CD4-positive, CD25-positive, alpha-beta regulatory T cell (primary cell): ENCODE measurements at regions not wholly inside any gene's neighbourhood (a gene's known extent, or its start where the extent isn't known, plus 50 kb on each side); places are given as distances from the start of the nearest gene placed in this dataset.
A peak's percentile ranks its signal among the peaks of the same experiment; 100 is the strongest.

Experiments used
- ATAC-seq, 2 donors: fragments of 150-1000 bp; cut with Tn5 transposase; one replicate each; pipeline ENCODE4 v1.10.0; 2021; ENCODE audit warnings: low read depth in 2 of 2, moderate number of reproducible peaks in 2 of 2, moderate library complexity in 1 of 2
- DNase-seq, 3 donors: peaks; one replicate each; pipeline versions ENCODE4 v3.0.0 to v3.0.0-alpha.2; 2012 to 2022; ENCODE audit warnings: mixed read lengths in 1 of 3
- H3K27ac ChIP-seq: one replicate; pipeline ENCODE4 v1.7.0; 2013; ENCODE audit warnings: mild to moderate bottlenecking, low read length; ENCODE audit not compliant: insufficient read depth, poor library complexity, severe bottlenecking
- H3K27me3 ChIP-seq: one replicate; pipeline ENCODE4 v1.7.0; 2013; ENCODE audit warnings: low read length; ENCODE audit not compliant: control insufficient read depth, insufficient read depth
- H3K36me3 ChIP-seq: one replicate; pipeline ENCODE4 v1.7.0; 2013; ENCODE audit warnings: mild to moderate bottlenecking, low read length, moderate library complexity; ENCODE audit not compliant: control insufficient read depth, insufficient read depth
- H3K4me1 ChIP-seq: 2 replicates; pipeline ENCODE4 v1.7.0; 2013; ENCODE audit warnings: mild to moderate bottlenecking, low read length; ENCODE audit not compliant: insufficient read depth, control insufficient read depth, poor library complexity, severe bottlenecking
- H3K4me3 ChIP-seq: one replicate; pipeline ENCODE4 v1.7.0; 2013; ENCODE audit warnings: low read depth, mild to moderate bottlenecking, low read length, moderate library complexity
- H3K9me3 ChIP-seq, 2 experiments: 1 replicate in 1 of 2; 2 replicates in 1 of 2; pipeline ENCODE4 v1.7.0; 2013; ENCODE audit warnings: low read length in 2 of 2, mild to moderate bottlenecking in 1 of 2, moderate library complexity in 1 of 2; ENCODE audit not compliant: control insufficient read depth in 2 of 2
- H3K27ac Mint-ChIP-seq, 3 donors: one replicate each; pipeline ENCODE4 v1.8.0; 2020 to 2022; ENCODE audit warnings: mild to moderate bottlenecking in 3 of 3, mixed read lengths in 3 of 3, moderate library complexity in 2 of 3
- H3K27me3 Mint-ChIP-seq: one replicate; pipeline ENCODE4 v1.8.0; 2022; ENCODE audit warnings: mild to moderate bottlenecking, mixed read lengths
- H3K36me3 Mint-ChIP-seq: one replicate; pipeline ENCODE4 v1.8.0; 2020; ENCODE audit warnings: mixed read lengths
- H3K4me1 Mint-ChIP-seq, 4 donors: one replicate each; pipeline ENCODE4 v1.8.0; 2020 to 2022; ENCODE audit warnings: mixed read lengths in 4 of 4, mild to moderate bottlenecking in 1 of 4
- H3K4me3 Mint-ChIP-seq, 4 donors: one replicate each; pipeline ENCODE4 v1.8.0; 2020 to 2022; ENCODE audit warnings: mild to moderate bottlenecking in 4 of 4, mixed read lengths in 4 of 4, moderate library complexity in 3 of 4
- H3K9me3 Mint-ChIP-seq, 7 donors: one replicate each; pipeline ENCODE4 v1.8.0; 2020 to 2022; ENCODE audit warnings: mixed read lengths in 7 of 7, mild to moderate bottlenecking in 3 of 7, moderate library complexity in 2 of 7

- DNase-seq = no peak
- no peak overlapping the region for H3K27ac Mint-ChIP-seq
- Histone ChIP-seq H3K36me3 (no peaks in the 10 kb centered on the region), H3K9me3 (peaks cover 2 to 24% of the 10 kb centered on the region in 2 experiments), H3K27me3 (no peaks in the 10 kb centered on the region), H3K4me3 (no peak overlapping the region), H3K27ac (no peak overlapping the region), H3K4me1 (no peaks in the 10 kb centered on the region)
- H3K9me3 Mint-ChIP-seq = peaks cover 3 to 37% (median 7%) of the 10 kb centered on the region in 7 donors
- no peaks in the 10 kb centered on the region for H3K4me1 Mint-ChIP-seq
- no peaks in the 10 kb centered on the region for H3K36me3 Mint-ChIP-seq
- H3K27me3 Mint-ChIP-seq = no peaks in the 10 kb centered on the region
- H3K4me3 Mint-ChIP-seq = no peak overlapping the region
- no peak for ATAC-seq
Measured at GRCh38 chr16:35561346-35561745, 2101.9 kb downstream of the TP53TG3F start.

- H3K27ac Mint-ChIP-seq = no peak overlapping the region
- peaks cover 3 to 37% (median 7%) of the 10 kb centered on the region in 7 donors for H3K9me3 Mint-ChIP-seq
- no peak overlapping the region for H3K4me3 Mint-ChIP-seq
- no peaks in the 10 kb centered on the region for H3K4me1 Mint-ChIP-seq
- H3K27me3 ChIP-seq = no peaks in the 10 kb centered on the region
- no peaks in the 10 kb centered on the region for H3K4me1 ChIP-seq
- no peaks in the 10 kb centered on the region for H3K36me3 Mint-ChIP-seq
- no peak for DNase-seq
- H3K4me3 ChIP-seq = no peak overlapping the region
- ATAC-seq = no peak
- no peaks in the 10 kb centered on the region for H3K36me3 ChIP-seq
- no peaks in the 10 kb centered on the region for H3K27me3 Mint-ChIP-seq
- H3K9me3 ChIP-seq = peaks cover 2 to 30% of the 10 kb centered on the region in 2 experiments
- no peak overlapping the region for H3K27ac ChIP-seq
Measured at GRCh38 chr16:35562471-35562870, 2103.1 kb downstream of the TP53TG3F start.

DNA sequence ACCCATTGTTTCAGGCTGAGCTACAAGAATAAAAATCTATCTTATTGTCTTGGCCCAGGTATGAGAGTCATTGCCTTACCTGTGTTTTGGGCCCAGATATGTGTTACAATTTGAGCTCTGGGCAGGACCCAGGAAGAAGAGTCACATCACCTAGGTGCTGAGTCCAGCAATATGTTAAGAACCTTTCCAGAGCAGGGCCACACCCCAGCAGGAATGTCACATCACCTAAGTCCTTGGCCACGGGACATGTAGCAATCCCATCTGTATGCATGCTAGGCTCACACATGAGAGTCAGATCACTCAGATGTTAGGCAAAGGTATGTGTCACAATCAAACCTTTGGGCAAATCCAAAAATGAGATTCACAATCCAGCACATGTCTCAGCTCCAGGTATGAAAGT, 2103.5 kb downstream of the TP53TG3F start:
- peaks cover 3 to 39% (median 7%) of the 10 kb centered on the region in 7 donors for H3K9me3 Mint-ChIP-seq
- no peaks in the 10 kb centered on the region for H3K27me3 Mint-ChIP-seq
- no peak overlapping the region for H3K27ac Mint-ChIP-seq

GRCh38 chr16:35564148-35564547, 2104.7 kb downstream of the TP53TG3F start:
- no peaks in the 10 kb centered on the region for H3K36me3 ChIP-seq
- no peak for ATAC-seq
- no peaks in the 10 kb centered on the region for H3K36me3 Mint-ChIP-seq
- no peak overlapping the region for H3K27ac Mint-ChIP-seq
- no peaks in the 10 kb centered on the region for H3K27me3 ChIP-seq
- no peaks in the 10 kb centered on the region for H3K4me1 ChIP-seq
- no peak overlapping the region for H3K4me3 Mint-ChIP-seq
- H3K9me3 ChIP-seq = peaks cover 2 to 24% of the 10 kb centered on the region in 2 experiments
- no peak overlapping the region for H3K27ac ChIP-seq
- no peak overlapping the region for H3K4me3 ChIP-seq
- no peaks in the 10 kb centered on the region for H3K27me3 Mint-ChIP-seq
- DNase-seq = no peak
- H3K9me3 Mint-ChIP-seq = peaks cover 0 to 37% (median 8%) of the 10 kb centered on the region in 7 donors
- no peaks in the 10 kb centered on the region for H3K4me1 Mint-ChIP-seq

More for the DNA sequence above, 2103.5 kb downstream of the TP53TG3F start:
- Mint-ChIP-seq H3K36me3 (no peaks in the 10 kb centered on the region), H3K4me1 (no peaks in the 10 kb centered on the region), H3K4me3 (no peak overlapping the region)
- H3K27ac ChIP-seq = no peak overlapping the region
- DNase-seq = no peak
- H3K4me3 ChIP-seq = no peak overlapping the region
- H3K36me3 ChIP-seq = no peaks in the 10 kb centered on the region
- H3K27me3 ChIP-seq = no peaks in the 10 kb centered on the region
- peaks cover 2 to 30% of the 10 kb centered on the region in 2 experiments for H3K9me3 ChIP-seq
- no peaks in the 10 kb centered on the region for H3K4me1 ChIP-seq
- no peak for ATAC-seq

- Mint-ChIP-seq H3K27me3 (no peaks in the 10 kb centered on the region), H3K27ac (no peak overlapping the region), H3K4me1 (no peaks in the 10 kb centered on the region), H3K4me3 (peak overlapping the region in 1 of 4 donors; percentile 49), H3K36me3 (no peaks in the 10 kb centered on the region), H3K9me3 (peaks cover 0 to 35% (median 9%) of the 10 kb centered on the region in 7 donors)
- H3K4me3 ChIP-seq = no peak overlapping the region
- H3K27ac ChIP-seq = no peak overlapping the region
- ATAC-seq = no peak
- peaks cover 4 to 24% of the 10 kb centered on the region in 2 experiments for H3K9me3 ChIP-seq
- no peaks in the 10 kb centered on the region for H3K27me3 ChIP-seq
- H3K36me3 ChIP-seq = no peaks in the 10 kb centered on the region
- H3K4me1 ChIP-seq = no peaks in the 10 kb centered on the region
- DNase-seq = no peak
Measured at GRCh38 chr16:35564889-35565288, 2105.5 kb downstream of the TP53TG3F start.

GRCh38 chr16:35565626-35566025, 2106.2 kb downstream of the TP53TG3F start:
- Histone ChIP-seq H3K27me3 (no peaks in the 10 kb centered on the region), H3K27ac (no peak overlapping the region), H3K36me3 (no peaks in the 10 kb centered on the region), H3K4me3 (no peak overlapping the region), H3K9me3 (peaks cover 4 to 24% of the 10 kb centered on the region in 2 experiments), H3K4me1 (no peaks in the 10 kb centered on the region)
- Mint-ChIP-seq H3K4me1 (no peaks in the 10 kb centered on the region), H3K9me3 (peaks cover 0 to 41% (median 9%) of the 10 kb centered on the region in 7 donors), H3K27me3 (no peaks in the 10 kb centered on the region), H3K36me3 (no peaks in the 10 kb centered on the region), H3K4me3 (no peak overlapping the region), H3K27ac (no peak overlapping the region)
- DNase-seq (no peak), ATAC-seq (no peak)

GRCh38 chr16:35569413-35569812, 2110.0 kb downstream of the TP53TG3F start:
- H3K4me1 Mint-ChIP-seq = no peaks in the 10 kb centered on the region
- H3K27me3 ChIP-seq = no peaks in the 10 kb centered on the region
- no peaks in the 10 kb centered on the region for H3K4me1 ChIP-seq
- no peaks in the 10 kb centered on the region for H3K27me3 Mint-ChIP-seq
- peaks cover 4 to 28% of the 10 kb centered on the region in 2 experiments for H3K9me3 ChIP-seq
- DNase-seq = no peak
- H3K4me3 ChIP-seq = no peak overlapping the region
- no peaks in the 10 kb centered on the region for H3K36me3 ChIP-seq
- no peak overlapping the region for H3K27ac Mint-ChIP-seq
- no peak overlapping the region for H3K4me3 Mint-ChIP-seq
- peaks cover 0 to 56% (median 10%) of the 10 kb centered on the region in 7 donors for H3K9me3 Mint-ChIP-seq
- ATAC-seq = no peak
- no peaks in the 10 kb centered on the region for H3K36me3 Mint-ChIP-seq
- H3K27ac ChIP-seq = no peak overlapping the region

DNA sequence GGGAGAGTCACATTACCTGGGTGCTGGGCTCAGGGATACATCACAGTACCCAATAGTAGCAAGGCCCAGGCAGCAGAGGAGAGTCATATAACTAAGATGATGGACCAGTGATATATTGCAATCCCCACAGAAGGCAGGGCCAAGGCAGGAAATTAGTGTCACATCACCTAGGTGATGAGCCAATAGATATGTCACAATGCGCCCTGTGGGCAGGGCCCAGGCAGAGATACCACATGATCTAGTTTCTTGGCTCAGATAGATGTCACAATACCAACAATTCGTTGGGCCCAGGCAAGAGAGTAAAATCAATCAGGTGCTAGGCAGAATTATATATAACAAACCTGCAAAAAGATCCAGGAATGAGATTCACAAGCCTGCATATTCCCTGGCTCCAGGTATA, 2111.5 kb downstream of the TP53TG3F start:
- no peak overlapping the region for H3K27ac Mint-ChIP-seq
- DNase-seq = no peak
- no peak for ATAC-seq
- no peaks in the 10 kb centered on the region for H3K27me3 Mint-ChIP-seq
- H3K9me3 Mint-ChIP-seq = peaks cover 0 to 57% (median 12%) of the 10 kb centered on the region in 7 donors
- Histone ChIP-seq H3K4me3 (no peak overlapping the region), H3K9me3 (peaks cover 2 to 34% of the 10 kb centered on the region in 2 experiments), H3K27ac (no peak overlapping the region), H3K27me3 (no peaks in the 10 kb centered on the region), H3K4me1 (no peaks in the 10 kb centered on the region), H3K36me3 (no peaks in the 10 kb centered on the region)
- no peaks in the 10 kb centered on the region for H3K36me3 Mint-ChIP-seq
- no peak overlapping the region for H3K4me3 Mint-ChIP-seq
- H3K4me1 Mint-ChIP-seq = no peaks in the 10 kb centered on the region
